KOPT-K1 (cell line): ENCODE measurements at regions not wholly inside any gene's neighbourhood (a gene's known extent, or its start where the extent isn't known, plus 50 kb on each side); places are given as distances from the start of the nearest gene placed in this dataset.
"Not testable (repeated sequence)": the region's sequence is repeated elsewhere in the genome, so short reads cannot be mapped to it uniquely, and the experiment has no call there.

Experiments used
- H3K27ac ChIP-seq: fragments of 200-600 bp; sonication (generic); 2 replicates; pipeline ENCODE4 v1.5.1; 2016; ENCODE audit warnings: antibody characterized with exemption, mild to moderate bottlenecking, low read depth, low read length; ENCODE audit not compliant: poor library complexity, severe bottlenecking
- H3K36me3 ChIP-seq: fragments of 200-600 bp; sonication (generic); 2 replicates; pipeline ENCODE4 v1.5.1; 2017; ENCODE audit warnings: antibody characterized with exemption, mild to moderate bottlenecking, low read length, moderate library complexity; ENCODE audit not compliant: insufficient read depth
- H3K9me3 ChIP-seq: fragments of 200-600 bp; sonication (generic); 2 replicates; pipeline ENCODE4 v1.5.1; 2017; ENCODE audit warnings: antibody characterized with exemption, low read length, mild to moderate bottlenecking; ENCODE audit not compliant: insufficient read depth, poor library complexity, severe bottlenecking

- Histone ChIP-seq H3K9me3 (no peaks in the 10 kb centered on the region), H3K27ac (no peak overlapping the region), H3K36me3 (no peaks in the 10 kb centered on the region)
These were observed 127.8 kb upstream of the NETO1 start for GRCh38 chr18:72995558-72995957.

GRCh38 chr18:72993250-72993649, 125.5 kb upstream of the NETO1 start:
- Histone ChIP-seq H3K36me3 (no peaks in the 10 kb centered on the region), H3K27ac (no peak overlapping the region), H3K9me3 (no peaks in the 10 kb centered on the region)

- Histone ChIP-seq H3K36me3 (no peaks in the 10 kb centered on the region), H3K27ac (no peak overlapping the region), H3K9me3 (no peaks in the 10 kb centered on the region)
These were observed 123.6 kb upstream of the NETO1 start for GRCh38 chr18:72991379-72991778.

- not testable (repeated sequence) for H3K9me3 ChIP-seq, H3K36me3 ChIP-seq, H3K27ac ChIP-seq
These were observed 119.8 kb upstream of the NETO1 start for GRCh38 chr18:72987570-72987969.

GRCh38 chr18:72986103-72986502, 118.3 kb upstream of the NETO1 start:
- Histone ChIP-seq H3K27ac (no peak overlapping the region), H3K9me3 (peaks cover 5% of the 10 kb centered on the region), H3K36me3 (no peaks in the 10 kb centered on the region)

GRCh38 chr18:72985686-72986085, 117.9 kb upstream of the NETO1 start:
- H3K27ac ChIP-seq = no peak overlapping the region
- H3K9me3 ChIP-seq = peaks cover 5% of the 10 kb centered on the region
- no peaks in the 10 kb centered on the region for H3K36me3 ChIP-seq

GRCh38 chr18:72984290-72984689, 116.5 kb upstream of the NETO1 start:
- Histone ChIP-seq H3K9me3 (peaks cover 5% of the 10 kb centered on the region), H3K36me3 (no peaks in the 10 kb centered on the region)

GRCh38 chr18:72973841-72974240, 106.1 kb upstream of the NETO1 start:
- H3K36me3 ChIP-seq = no peaks in the 10 kb centered on the region
- no peaks in the 10 kb centered on the region for H3K9me3 ChIP-seq
- no peak overlapping the region for H3K27ac ChIP-seq

More at GRCh38 chr18:72984290-72984689, 116.5 kb upstream of the NETO1 start:
- no peak overlapping the region for H3K27ac ChIP-seq

- H3K36me3 ChIP-seq = no peaks in the 10 kb centered on the region
These were observed 97.8 kb upstream of the NETO1 start for GRCh38 chr18:72965616-72966015.

GRCh38 chr18:72958195-72958594, 90.4 kb upstream of the NETO1 start:
- H3K36me3 ChIP-seq, H3K27ac ChIP-seq: not testable (repeated sequence)
- peaks cover 10% of the 10 kb centered on the region for H3K9me3 ChIP-seq

More at GRCh38 chr18:72965616-72966015, 97.8 kb upstream of the NETO1 start:
- H3K27ac ChIP-seq = no peak overlapping the region
- no peaks in the 10 kb centered on the region for H3K9me3 ChIP-seq

GRCh38 chr18:72948439-72948838, 80.7 kb upstream of the NETO1 start:
- Histone ChIP-seq H3K9me3 (no peaks in the 10 kb centered on the region), H3K36me3 (no peaks in the 10 kb centered on the region), H3K27ac (no peak overlapping the region)

- no peaks in the 10 kb centered on the region for H3K36me3 ChIP-seq
- no peaks in the 10 kb centered on the region for H3K9me3 ChIP-seq
- H3K27ac ChIP-seq = no peak overlapping the region
These were observed 75.0 kb upstream of the NETO1 start for GRCh38 chr18:72942766-72943165.

- no peaks in the 10 kb centered on the region for H3K9me3 ChIP-seq
- no peaks in the 10 kb centered on the region for H3K36me3 ChIP-seq
- H3K27ac ChIP-seq = no peak overlapping the region
These were observed 73.2 kb upstream of the NETO1 start for GRCh38 chr18:72940986-72941385.

GRCh38 chr18:72940509-72940908, 72.7 kb upstream of the NETO1 start:
- H3K9me3 ChIP-seq = no peaks in the 10 kb centered on the region

GRCh38 chr18:72935744-72936143, 68.0 kb upstream of the NETO1 start:
- no peak overlapping the region for H3K27ac ChIP-seq
- H3K9me3 ChIP-seq = no peaks in the 10 kb centered on the region
- no peaks in the 10 kb centered on the region for H3K36me3 ChIP-seq

More at GRCh38 chr18:72940509-72940908, 72.7 kb upstream of the NETO1 start:
- H3K36me3 ChIP-seq = no peaks in the 10 kb centered on the region
- no peak overlapping the region for H3K27ac ChIP-seq

GRCh38 chr18:72922895-72923294, 55.1 kb upstream of the NETO1 start:
- H3K9me3 ChIP-seq = no peaks in the 10 kb centered on the region
- no peak overlapping the region for H3K27ac ChIP-seq
- H3K36me3 ChIP-seq = no peaks in the 10 kb centered on the region
